ENCODE measurements at regions not wholly inside any gene's neighbourhood (a gene's known extent, or its start where the extent isn't known, plus 50 kb on each side); places are given as distances from the start of the nearest gene placed in this dataset.
A peak's percentile ranks its signal among the peaks of the same experiment; 100 is the strongest.
"Not testable (repeated sequence)": the region's sequence is repeated elsewhere in the genome, so short reads cannot be mapped to it uniquely, and the experiment has no call there.

DNA sequence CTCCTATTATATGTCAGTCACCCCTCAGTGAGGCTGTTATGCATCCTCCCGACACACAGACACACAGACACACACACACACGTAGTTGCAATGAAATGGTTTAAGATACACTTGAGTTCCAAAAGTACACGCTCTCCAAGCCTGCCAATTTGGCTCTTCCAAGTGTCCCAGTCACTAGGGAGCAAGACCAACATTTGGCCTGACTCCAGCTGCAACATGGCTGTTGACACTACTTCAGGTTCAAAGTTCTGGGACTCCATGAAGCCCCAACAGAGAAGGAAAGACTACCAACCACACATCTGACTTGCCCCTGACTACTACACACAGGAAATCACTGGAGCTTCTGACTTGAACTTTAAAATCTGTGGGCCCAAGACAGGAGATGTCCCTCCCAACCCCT, 128.1 kb upstream of the KCNJ18 start:
- no peaks in the 10 kb centered on the region for H3K4me1 Mint-ChIP-seq
- Histone ChIP-seq H3K36me3 (ENCODE audit: control insufficient read depth, insufficient read depth, low read length) (no peaks in the 10 kb centered on the region), H3K4me3 (ENCODE audit: low read length) (no peak overlapping the region), H3K9me3 (ENCODE audit: control insufficient read depth, insufficient read depth, low read length) (peaks cover 4% of the 10 kb centered on the region), H3K27ac (ENCODE audit: low read length) (no peak overlapping the region), H3K27me3 (ENCODE audit: control insufficient read depth, insufficient read depth, low read length) (peaks cover 3% of the 10 kb centered on the region), H3K4me1 (ENCODE audit: control insufficient read depth, insufficient read depth, low read length) (no peaks in the 10 kb centered on the region)
- intact Hi-C loops (cut with micrococcal nuclease), result no loop called here
- H3K4me3 Mint-ChIP-seq, result no peak overlapping the region
- peaks cover 18 to 33% of the 10 kb centered on the region in 2 donors for H3K27me3 Mint-ChIP-seq (ENCODE audit: low read depth in 2 of 2)
- H3K9me3 Mint-ChIP-seq, result peaks cover under 1 to 1% of the 10 kb centered on the region in 2 donors
- H3K36me3 Mint-ChIP-seq, result no peaks in the 10 kb centered on the region
- DNase-seq, result no peak
- no peak overlapping the region for H3K27ac Mint-ChIP-seq
- TF ChIP-seq, protein P1, sequence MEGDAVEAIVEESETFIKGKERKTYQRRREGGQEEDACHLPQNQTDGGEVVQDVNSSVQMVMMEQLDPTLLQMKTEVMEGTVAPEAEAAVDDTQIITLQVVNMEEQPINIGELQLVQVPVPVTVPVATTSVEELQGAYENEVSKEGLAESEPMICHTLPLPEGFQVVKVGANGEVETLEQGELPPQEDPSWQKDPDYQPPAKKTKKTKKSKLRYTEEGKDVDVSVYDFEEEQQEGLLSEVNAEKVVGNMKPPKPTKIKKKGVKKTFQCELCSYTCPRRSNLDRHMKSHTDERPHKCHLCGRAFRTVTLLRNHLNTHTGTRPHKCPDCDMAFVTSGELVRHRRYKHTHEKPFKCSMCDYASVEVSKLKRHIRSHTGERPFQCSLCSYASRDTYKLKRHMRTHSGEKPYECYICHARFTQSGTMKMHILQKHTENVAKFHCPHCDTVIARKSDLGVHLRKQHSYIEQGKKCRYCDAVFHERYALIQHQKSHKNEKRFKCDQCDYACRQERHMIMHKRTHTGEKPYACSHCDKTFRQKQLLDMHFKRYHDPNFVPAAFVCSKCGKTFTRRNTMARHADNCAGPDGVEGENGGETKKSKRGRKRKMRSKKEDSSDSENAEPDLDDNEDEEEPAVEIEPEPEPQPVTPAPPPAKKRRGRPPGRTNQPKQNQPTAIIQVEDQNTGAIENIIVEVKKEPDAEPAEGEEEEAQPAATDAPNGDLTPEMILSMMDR (IDR thresholded peaks at IDR 0.05), result no peak
- WGBS (ENCODE audit: insufficient coverage), result 93% methylated on average over 3 of the region's 3 CpGs
- no peak for ATAC-seq

DNA sequence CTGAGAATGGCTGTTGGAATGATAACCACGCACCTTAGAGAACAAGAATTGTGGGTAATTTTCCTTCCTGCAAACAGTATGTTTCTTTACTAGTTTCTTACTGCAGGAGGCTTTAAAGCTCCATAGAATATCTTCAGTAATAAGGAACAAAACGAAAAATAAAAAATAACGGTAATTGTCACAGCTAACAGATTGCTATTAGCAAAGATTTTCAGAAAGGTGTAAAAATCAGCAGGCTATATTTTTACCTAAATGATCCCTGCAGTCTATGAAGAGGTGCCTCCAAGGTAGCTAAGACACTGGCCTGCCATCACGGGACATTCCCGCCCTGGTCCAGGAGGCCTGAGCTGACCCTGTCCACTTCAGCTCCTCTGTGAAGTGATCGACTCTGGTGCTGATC, 127.6 kb upstream of the KCNJ18 start:
- DNase-seq; H3K27ac Mint-ChIP-seq; H3K9me3 Mint-ChIP-seq; H3K4me1 ChIP-seq (ENCODE audit: control insufficient read depth, insufficient read depth, low read length); H3K27ac ChIP-seq (ENCODE audit: low read length); ATAC-seq; H3K9me3 ChIP-seq (ENCODE audit: control insufficient read depth, insufficient read depth, low read length); H3K4me1 Mint-ChIP-seq; intact Hi-C loops (cut with micrococcal nuclease); H3K27me3 ChIP-seq (ENCODE audit: control insufficient read depth, insufficient read depth, low read length); H3K4me3 ChIP-seq (ENCODE audit: low read length); H3K36me3 Mint-ChIP-seq; H3K36me3 ChIP-seq (ENCODE audit: control insufficient read depth, insufficient read depth, low read length); H3K4me3 Mint-ChIP-seq: not testable (repeated sequence)
- 97% methylated on average over 5 of the region's 6 CpGs for WGBS (ENCODE audit: insufficient coverage)
- H3K27me3 Mint-ChIP-seq (ENCODE audit: low read depth in 2 of 2), result peaks cover 21 to 38% of the 10 kb centered on the region in 2 donors

DNA sequence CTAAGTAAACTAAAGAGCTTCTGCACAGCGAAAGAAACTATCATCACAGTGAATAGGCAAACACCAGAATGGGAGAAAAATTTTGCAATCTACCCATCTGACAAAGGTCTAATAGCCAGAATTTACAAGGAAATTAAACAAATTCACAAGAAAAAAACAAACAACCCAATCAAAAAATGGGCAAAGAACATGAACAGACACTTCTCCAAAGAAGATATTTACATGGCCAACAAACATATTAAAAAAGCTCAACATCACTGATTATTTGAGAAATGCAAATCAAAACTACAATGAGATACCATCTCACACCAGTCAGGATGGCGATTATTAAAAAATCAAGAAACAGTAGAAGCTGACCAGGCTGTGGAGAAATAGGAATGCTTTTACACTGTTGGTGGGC, 121.9 kb upstream of the KCNJ18 start:
- 42% methylated on average over 1 of the region's 2 CpGs for WGBS (ENCODE audit: insufficient coverage)
- H3K27me3 ChIP-seq (ENCODE audit: control insufficient read depth, insufficient read depth, low read length); H3K4me1 ChIP-seq (ENCODE audit: control insufficient read depth, insufficient read depth, low read length); DNase-seq; ATAC-seq; H3K9me3 ChIP-seq (ENCODE audit: control insufficient read depth, insufficient read depth, low read length); H3K9me3 Mint-ChIP-seq; H3K27ac ChIP-seq (ENCODE audit: low read length); H3K4me3 ChIP-seq (ENCODE audit: low read length); intact Hi-C loops (cut with micrococcal nuclease); H3K4me1 Mint-ChIP-seq; H3K4me3 Mint-ChIP-seq; H3K27ac Mint-ChIP-seq; H3K36me3 ChIP-seq (ENCODE audit: control insufficient read depth, insufficient read depth, low read length); H3K36me3 Mint-ChIP-seq: not testable (repeated sequence)
- H3K27me3 Mint-ChIP-seq (ENCODE audit: low read depth in 2 of 2), result peaks cover 19 to 25% of the 10 kb centered on the region in 2 donors

DNA sequence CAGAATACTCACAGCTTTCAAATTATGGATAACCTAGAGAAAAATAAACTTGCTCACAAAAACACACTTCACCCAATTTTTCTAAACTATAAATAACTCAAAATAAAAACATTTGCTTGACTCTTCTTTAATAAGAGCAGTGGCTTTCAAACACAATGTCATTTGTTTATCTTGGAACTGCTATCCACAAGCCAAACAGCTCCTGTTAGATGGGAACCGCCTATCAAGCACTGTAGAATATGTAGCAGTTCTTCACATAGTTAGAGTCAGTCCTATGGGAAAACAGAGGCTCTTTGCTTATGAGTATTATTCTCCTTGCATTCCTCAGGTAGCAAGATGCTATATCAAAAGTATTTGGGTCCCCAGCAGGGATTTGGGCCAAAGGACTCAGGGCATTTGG, 120.2 kb upstream of the KCNJ18 start:
- H3K9me3 ChIP-seq (ENCODE audit: control insufficient read depth, insufficient read depth, low read length); DNase-seq; H3K4me1 Mint-ChIP-seq; H3K4me3 ChIP-seq (ENCODE audit: low read length); ATAC-seq; H3K9me3 Mint-ChIP-seq; H3K27me3 ChIP-seq (ENCODE audit: control insufficient read depth, insufficient read depth, low read length); H3K4me1 ChIP-seq (ENCODE audit: control insufficient read depth, insufficient read depth, low read length); H3K27ac ChIP-seq (ENCODE audit: low read length); intact Hi-C loops (cut with micrococcal nuclease); H3K36me3 ChIP-seq (ENCODE audit: control insufficient read depth, insufficient read depth, low read length); H3K27ac Mint-ChIP-seq; H3K36me3 Mint-ChIP-seq; H3K4me3 Mint-ChIP-seq: not testable (repeated sequence)
- 100% methylated on average over 1 of the region's 1 CpG for WGBS (ENCODE audit: insufficient coverage)
- peaks cover 17 to 25% of the 10 kb centered on the region in 2 donors for H3K27me3 Mint-ChIP-seq (ENCODE audit: low read depth in 2 of 2)

DNA sequence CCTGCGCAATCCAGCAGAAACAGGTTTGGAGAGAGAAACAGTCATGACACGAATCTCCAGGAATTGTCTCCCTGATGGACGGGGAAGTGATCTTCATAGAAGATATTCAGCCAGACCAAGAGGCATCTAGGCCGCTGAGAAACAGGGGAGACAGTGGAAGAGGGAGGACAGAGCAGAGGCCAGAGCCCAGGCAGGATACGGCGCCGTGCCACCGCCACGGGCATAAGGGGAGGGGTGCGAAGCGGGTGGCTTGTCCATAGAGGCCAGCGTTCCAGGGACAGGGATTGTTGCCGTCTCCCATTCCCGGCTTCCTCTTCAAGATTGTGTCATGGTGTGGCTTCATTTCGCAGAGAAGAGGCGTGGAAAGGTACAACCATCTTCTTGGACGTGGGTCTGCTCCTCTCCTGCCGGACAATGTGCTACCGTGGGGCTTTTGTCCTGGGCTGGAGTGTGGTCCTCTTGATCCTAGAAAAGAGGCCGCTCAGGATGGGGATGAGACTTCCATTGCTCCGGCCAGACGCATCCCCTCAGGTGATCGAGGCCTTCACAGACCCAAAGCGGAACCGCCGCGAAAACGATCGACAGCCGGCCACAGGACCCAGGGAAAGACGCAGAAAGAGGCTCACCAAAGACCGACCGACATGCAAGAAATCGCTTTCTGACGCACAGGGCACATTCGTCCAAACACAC, 118.9 kb upstream of the KCNJ18 start:
- 86% methylated on average over 36 of the region's 36 CpGs for WGBS (ENCODE audit: insufficient coverage)
- H3K4me1 ChIP-seq (ENCODE audit: control insufficient read depth, insufficient read depth, low read length); DNase-seq; H3K9me3 Mint-ChIP-seq; H3K27me3 ChIP-seq (ENCODE audit: control insufficient read depth, insufficient read depth, low read length); ATAC-seq; H3K36me3 ChIP-seq (ENCODE audit: control insufficient read depth, insufficient read depth, low read length); intact Hi-C loops (cut with micrococcal nuclease); H3K27ac ChIP-seq (ENCODE audit: low read length); H3K9me3 ChIP-seq (ENCODE audit: control insufficient read depth, insufficient read depth, low read length); H3K36me3 Mint-ChIP-seq; H3K4me3 ChIP-seq (ENCODE audit: low read length); H3K27ac Mint-ChIP-seq; H3K4me1 Mint-ChIP-seq: not testable (repeated sequence)
- Mint-ChIP-seq H3K27me3 (ENCODE audit: low read depth in 2 of 2) (peaks cover 17 to 24% of the 10 kb centered on the region in 2 donors), H3K4me3 (peak overlapping the region; percentile 66)

Data from natural killer cell (primary cell).